HepG2 (cell line): ENCODE measurements at regions not wholly inside any gene's neighbourhood (a gene's known extent, or its start where the extent isn't known, plus 50 kb on each side); places are given as distances from the start of the nearest gene placed in this dataset.

Source experiments
- AKNA ChIP-seq: sonication (generic); formaldehyde crosslinking; IDR thresholded peaks from 2 replicates; pipeline ENCODE4 v1.4.0; 2020; ENCODE audit warnings: missing genetic modification reagents, borderline replicate concordance
- CBFB ChIP-seq: sonication (generic); formaldehyde crosslinking; IDR thresholded peaks from 2 replicates; pipeline ENCODE4 v1.4.0; 2020; ENCODE audit warnings: missing genetic modification reagents
- FOXA1 ChIP-seq, 2 experiments: fragments of 450-650 bp in 1 of 2; sonication (generic) in 1 of 2; formaldehyde crosslinking in 1 of 2; IDR thresholded peaks; 2 replicates each; pipeline versions ENCODE4 v1.4.0 to v1.6.1; 2016 to 2020; ENCODE audit warnings: missing genetic modification reagents in 1 of 2
- FOXC1 ChIP-seq: sonication (generic); formaldehyde crosslinking; IDR thresholded peaks from 2 replicates; pipeline ENCODE4 v1.8.0; 2022; ENCODE audit warnings: mild to moderate bottlenecking, missing genetic modification reagents, borderline replicate concordance
- GZF1 ChIP-seq: sonication (generic); formaldehyde crosslinking; IDR thresholded peaks from 2 replicates; pipeline ENCODE4 v1.5.1; 2020; ENCODE audit warnings: mild to moderate bottlenecking, missing genetic modification reagents
- HNF1A ChIP-seq, 2 experiments: sonication (generic) in 1 of 2; formaldehyde crosslinking in 1 of 2; IDR thresholded peaks; 2 replicates each; pipeline versions ENCODE4 v1.4.0 to v1.6.1; 2016 to 2020; ENCODE audit warnings: borderline replicate concordance in 1 of 2, low read depth in 1 of 2, mild to moderate bottlenecking in 1 of 2, missing genetic modification reagents in 1 of 2
- KDM5B ChIP-seq: sonication (generic); formaldehyde crosslinking; IDR thresholded peaks from 2 replicates; pipeline ENCODE4 v1.4.0; 2020; ENCODE audit warnings: missing genetic modification reagents, mild to moderate bottlenecking, borderline replicate concordance
- MLLT10 ChIP-seq: sonication (generic); formaldehyde crosslinking; IDR thresholded peaks from 2 replicates; pipeline ENCODE4 v1.4.0; 2020; ENCODE audit warnings: missing genetic modification reagents
- RORA ChIP-seq: sonication (generic); formaldehyde crosslinking; IDR thresholded peaks from 2 replicates; pipeline ENCODE4 v1.5.0; 2020; ENCODE audit warnings: mild to moderate bottlenecking, missing genetic modification reagents, moderate library complexity
- TAF1 ChIP-seq: sonication (generic); formaldehyde crosslinking; IDR thresholded peaks from 2 replicates; pipeline ENCODE4 v1.4.0; 2020; ENCODE audit warnings: missing genetic modification reagents
- ZNF10 ChIP-seq: sonication (generic); formaldehyde crosslinking; IDR thresholded peaks from 2 replicates; pipeline ENCODE4 v1.4.0; 2020; ENCODE audit warnings: mild to moderate bottlenecking, low read depth, missing genetic modification reagents, borderline replicate concordance
- ZNF333 ChIP-seq: sonication (generic); formaldehyde crosslinking; IDR thresholded peaks from 2 replicates; pipeline ENCODE4 v1.4.0; 2020; ENCODE audit warnings: mild to moderate bottlenecking, missing genetic modification reagents, borderline replicate concordance
- ZNF501 ChIP-seq: sonication (generic); formaldehyde crosslinking; IDR thresholded peaks from 2 replicates; pipeline ENCODE4 v1.5.1; 2020; ENCODE audit warnings: mild to moderate bottlenecking, moderate library complexity, missing genetic modification reagents
- ZNF710 ChIP-seq: sonication (generic); formaldehyde crosslinking; IDR thresholded peaks from 2 replicates; pipeline ENCODE4 v1.5.0; 2020; ENCODE audit warnings: mild to moderate bottlenecking, missing genetic modification reagents, borderline replicate concordance
- ZNF775 ChIP-seq: sonication (generic); formaldehyde crosslinking; IDR thresholded peaks from 2 replicates; pipeline ENCODE4 v1.4.0; 2020; ENCODE audit warnings: missing genetic modification reagents, mild to moderate bottlenecking, moderate library complexity, borderline replicate concordance
- ZNF788 ChIP-seq: sonication (generic); formaldehyde crosslinking; IDR thresholded peaks from 2 replicates; pipeline ENCODE4 v1.5.0; 2020; ENCODE audit warnings: mild to moderate bottlenecking, missing genetic modification reagents, borderline replicate concordance
- ZNF883 ChIP-seq: sonication (generic); formaldehyde crosslinking; IDR thresholded peaks from 2 replicates; pipeline ENCODE4 v1.5.1; 2020; ENCODE audit warnings: mild to moderate bottlenecking, missing genetic modification reagents; ENCODE audit errors: not compliant biosample characterization

DNA sequence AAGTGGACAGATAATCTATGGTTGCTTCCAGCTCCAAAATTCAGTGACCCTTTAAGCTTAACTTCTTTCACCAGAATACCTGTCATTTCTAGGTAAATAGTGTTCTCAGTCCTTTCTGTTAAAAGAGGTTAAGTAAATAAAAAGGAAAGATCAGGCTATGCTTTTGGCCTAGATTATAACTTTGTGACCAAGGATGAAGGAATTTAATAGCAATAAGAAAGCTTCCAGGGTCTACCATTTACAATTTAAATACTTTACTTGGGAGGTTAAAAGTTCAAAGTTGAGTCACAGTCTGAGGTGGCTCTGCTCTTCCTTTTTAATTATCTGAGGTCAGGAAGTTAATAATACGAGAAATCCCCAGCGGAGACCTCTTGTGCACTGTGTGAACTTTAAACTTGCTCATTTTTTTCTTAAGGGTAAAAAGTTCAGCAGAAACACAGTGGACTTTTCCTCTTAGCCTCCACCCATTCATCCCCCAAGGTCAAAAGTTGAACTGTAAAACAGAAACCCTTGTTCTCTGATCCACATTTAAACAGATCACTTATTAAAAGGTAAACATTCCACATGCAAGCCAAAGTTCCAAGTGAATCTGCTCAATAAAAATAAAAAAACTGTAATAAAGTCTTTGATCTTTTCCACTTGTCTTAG lies 187.1 kb downstream of the NRIP1 start (continued):
- TF ChIP-seq TAF1 (CRISPR knock-in tag) (no peak), ZNF775 (CRISPR knock-in tag) (no peak), MLLT10 (no peak), GZF1 (CRISPR knock-in tag) (no peak), CBFB (no peak), HNF1A (IDR thresholded peaks at IDR 0.05; ENCODE audit: low read depth) (peak; percentile 48; the same call in 1 of the 2 replicates), HNF1A (CRISPR knock-in tag; IDR thresholded peaks at IDR 0.05; ENCODE audit: borderline replicate concordance) (peak; percentile 74; the same call in 1 of the 2 replicates), ZNF883 (CRISPR knock-in tag) (no peak), ZNF710 (0 out of 2 replicates have a peak, but pooled peaks have one; percentile 24), AKNA (no peak), ZNF788 (no peak), RORA (CRISPR knock-in tag) (peak; percentile 92; the same call in 1 of the 2 replicates), ZNF501 (CRISPR knock-in tag) (no peak), KDM5B (CRISPR knock-in tag) (no peak), FOXC1 (CRISPR knock-in tag) (no peak), FOXA1 (IDR thresholded peaks at IDR 0.05) (0 out of 2 replicates have a peak, but pooled peaks have one; percentile 7), FOXA1 (CRISPR knock-in tag; IDR thresholded peaks at IDR 0.05) (peak; percentile 39; the same call in 1 of the 2 replicates), ZNF10 (CRISPR knock-in tag) (no peak), ZNF333 (CRISPR knock-in tag) (no peak)
